ENCODE measurements at regions not wholly inside any gene's neighbourhood (a gene's known extent, or its start where the extent isn't known, plus 50 kb on each side); places are given as distances from the start of the nearest gene placed in this dataset.

DNA sequence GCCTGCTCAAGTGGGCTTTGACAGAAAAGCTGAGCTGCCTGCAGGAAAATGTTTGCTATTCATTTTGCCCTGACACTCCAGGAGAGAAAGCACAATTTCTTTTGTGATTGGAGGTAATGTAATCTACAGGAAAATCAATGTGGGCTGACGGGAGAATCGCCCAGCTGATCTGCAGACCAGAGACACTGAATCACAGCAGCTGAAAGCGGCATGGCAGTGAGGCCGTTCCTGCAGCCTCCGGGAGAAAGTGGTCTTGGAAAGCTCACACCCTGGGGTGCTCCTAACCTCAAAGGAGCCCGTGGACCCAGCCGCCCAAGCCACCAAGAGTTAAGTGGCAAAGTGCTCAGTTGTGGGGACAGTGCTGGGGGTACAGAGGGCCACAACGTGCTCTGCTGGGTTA lies 593.6 kb downstream of the BNC2 start:
- TF ChIP-seq CTCF (IDR thresholded peaks at IDR 0.05): no peak
- TF ChIP-seq ZFX (IDR thresholded peaks at IDR 0.05; ENCODE audit: borderline replicate concordance): no peak

Measured in 22Rv1 (cell line).